RWPE2 (cell line): ENCODE measurements at regions not wholly inside any gene's neighbourhood (a gene's known extent, or its start where the extent isn't known, plus 50 kb on each side); places are given as distances from the start of the nearest gene placed in this dataset.

ENCODE experiments used
- ATAC-seq: fragments of 200-7000 bp; cut with Tn5 transposase; 3 replicates; pipeline ENCODE4 v1.9.1; 2021; ENCODE audit warnings: low read depth
- DNase-seq: peaks from one replicate; pipeline ENCODE4 v3.0.0-alpha.2; 2020; ENCODE audit warnings: low spot score
- H3K27ac ChIP-seq: fragments of 450-650 bp; 2 replicates; pipeline ENCODE4 v1.5.1; 2017; ENCODE audit warnings: mild to moderate bottlenecking; ENCODE audit not compliant: poor library complexity, severe bottlenecking
- H3K27me3 ChIP-seq: fragments of 250-450 bp; sonication (Bioruptor Pico); 2 replicates; pipeline ENCODE4 v1.5.1; 2021; ENCODE audit warnings: mild to moderate bottlenecking, moderate library complexity; ENCODE audit not compliant: insufficient read depth, poor library complexity, severe bottlenecking
- H3K36me3 ChIP-seq: fragments of 250-450 bp; sonication (Bioruptor Pico); 2 replicates; pipeline ENCODE4 v1.5.1; 2020; ENCODE audit warnings: low read depth, mild to moderate bottlenecking, moderate library complexity
- H3K4me1 ChIP-seq: fragments of 250-450 bp; sonication (Bioruptor Pico); 2 replicates; pipeline ENCODE4 v1.5.1; 2021; ENCODE audit warnings: mild to moderate bottlenecking, moderate library complexity; ENCODE audit not compliant: insufficient read depth, poor library complexity, severe bottlenecking
- H3K4me3 ChIP-seq: fragments of 250-450 bp; sonication (Bioruptor Pico); 2 replicates; pipeline ENCODE4 v1.5.1; 2021; ENCODE audit warnings: mild to moderate bottlenecking, moderate library complexity; ENCODE audit not compliant: severe bottlenecking
- H3K9me3 ChIP-seq: fragments of 250-450 bp; sonication (Bioruptor Pico); 2 replicates; pipeline ENCODE4 v1.5.1; 2021; ENCODE audit warnings: mild to moderate bottlenecking, moderate library complexity; ENCODE audit not compliant: severe bottlenecking
- CTCF ChIP-seq: fragments of 450-650 bp; IDR thresholded peaks from one replicate; pipeline ENCODE4 v1.5.1; 2017; ENCODE audit warnings: mild to moderate bottlenecking, moderate library complexity; ENCODE audit not compliant: poor library complexity, severe bottlenecking

- no peak for DNase-seq
- Histone ChIP-seq H3K27ac (no peak overlapping the region), H3K4me1 (peaks cover 11% of the 10 kb centered on the region), H3K27me3 (no peaks in the 10 kb centered on the region), H3K9me3 (no peaks in the 10 kb centered on the region), H3K4me3 (no peak overlapping the region), H3K36me3 (no peaks in the 10 kb centered on the region)
- ATAC-seq, result peak; percentile 76
- no peak for TF ChIP-seq CTCF
These were observed 675.5 kb upstream of the MGAT4C start for GRCh38 chr12:86931714-86932113.

- ATAC-seq, result no peak
- no peak for TF ChIP-seq CTCF
- no peaks in the 10 kb centered on the region for H3K27me3 ChIP-seq
- no peaks in the 10 kb centered on the region for H3K36me3 ChIP-seq
- peaks cover 11% of the 10 kb centered on the region for H3K4me1 ChIP-seq
- no peak overlapping the region for H3K4me3 ChIP-seq
- no peaks in the 10 kb centered on the region for H3K9me3 ChIP-seq
- H3K27ac ChIP-seq, result no peak overlapping the region
- DNase-seq, result no peak
These were observed 673.8 kb upstream of the MGAT4C start for GRCh38 chr12:86929962-86930361.

- Histone ChIP-seq H3K4me1 (no peaks in the 10 kb centered on the region), H3K27me3 (no peaks in the 10 kb centered on the region), H3K36me3 (no peaks in the 10 kb centered on the region), H3K27ac (no peak overlapping the region), H3K4me3 (no peak overlapping the region), H3K9me3 (no peaks in the 10 kb centered on the region)
- TF ChIP-seq CTCF, result no peak
- ATAC-seq (no peak), DNase-seq (no peak)
These were observed 660.9 kb upstream of the MGAT4C start for GRCh38 chr12:86917121-86917520.

- no peak overlapping the region for H3K4me3 ChIP-seq
- no peak for DNase-seq
These were observed 658.5 kb upstream of the MGAT4C start for GRCh38 chr12:86914721-86915120.

More at GRCh38 chr12:86914721-86915120, 658.5 kb upstream of the MGAT4C start:
- H3K9me3 ChIP-seq, result no peaks in the 10 kb centered on the region
- TF ChIP-seq CTCF, result peak; percentile 73
- no peaks in the 10 kb centered on the region for H3K27me3 ChIP-seq
- H3K27ac ChIP-seq, result no peak overlapping the region
- ATAC-seq, result peak; percentile 63; the same call in 2 of the 3 replicates
- no peaks in the 10 kb centered on the region for H3K36me3 ChIP-seq
- H3K4me1 ChIP-seq, result no peaks in the 10 kb centered on the region
